Astrocyte of the spinal cord (primary cell): ENCODE measurements at regions not wholly inside any gene's neighbourhood (a gene's known extent, or its start where the extent isn't known, plus 50 kb on each side); places are given as distances from the start of the nearest gene placed in this dataset.

ENCODE experiments used
- DNase-seq: peaks from one replicate; pipeline ENCODE4 v3.0.0; 2011; ENCODE audit warnings: low read depth, low spot score
- H3K4me3 ChIP-seq: 2 replicates; pipeline ENCODE4 v1.5.1; 2011; ENCODE audit warnings: low read depth, mild to moderate bottlenecking, low read length, moderate library complexity
- in situ Hi-C: cut with HindIII; loops from 2 replicates; pipeline ENCODE4 v1.10.0; 2017; ENCODE audit warnings: low sequenced_read_pairs
- TF ChIP-seq, protein P1 (sequence below): IDR thresholded peaks from 2 replicates; pipeline ENCODE4 v1.5.1; 2012; ENCODE audit warnings: low read depth, mild to moderate bottlenecking, low read length, inconsistent platforms

DNA sequence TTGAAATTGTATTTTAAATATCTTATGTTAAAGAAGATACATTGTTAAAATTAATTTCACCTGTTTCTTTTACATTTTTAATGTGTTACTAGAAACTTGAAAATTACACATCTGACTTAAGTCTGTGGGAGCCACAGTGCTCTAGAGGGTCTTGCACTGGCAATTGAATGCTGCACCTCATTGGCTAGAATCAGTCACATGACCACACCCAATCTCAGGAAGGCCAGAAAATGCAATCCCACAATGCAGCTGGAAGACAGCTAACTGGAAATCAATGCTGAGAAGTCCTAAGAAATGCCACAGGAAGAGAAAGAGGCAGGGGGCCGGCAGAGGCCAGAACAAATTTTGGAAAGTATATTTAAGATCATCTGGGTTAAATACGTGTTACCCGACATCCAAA, 189.2 kb upstream of the POU3F3 start:
- DNase-seq = no peak
- no peak overlapping the region for H3K4me3 ChIP-seq
- in situ Hi-C loops = no loop called here
- TF ChIP-seq, protein P1, sequence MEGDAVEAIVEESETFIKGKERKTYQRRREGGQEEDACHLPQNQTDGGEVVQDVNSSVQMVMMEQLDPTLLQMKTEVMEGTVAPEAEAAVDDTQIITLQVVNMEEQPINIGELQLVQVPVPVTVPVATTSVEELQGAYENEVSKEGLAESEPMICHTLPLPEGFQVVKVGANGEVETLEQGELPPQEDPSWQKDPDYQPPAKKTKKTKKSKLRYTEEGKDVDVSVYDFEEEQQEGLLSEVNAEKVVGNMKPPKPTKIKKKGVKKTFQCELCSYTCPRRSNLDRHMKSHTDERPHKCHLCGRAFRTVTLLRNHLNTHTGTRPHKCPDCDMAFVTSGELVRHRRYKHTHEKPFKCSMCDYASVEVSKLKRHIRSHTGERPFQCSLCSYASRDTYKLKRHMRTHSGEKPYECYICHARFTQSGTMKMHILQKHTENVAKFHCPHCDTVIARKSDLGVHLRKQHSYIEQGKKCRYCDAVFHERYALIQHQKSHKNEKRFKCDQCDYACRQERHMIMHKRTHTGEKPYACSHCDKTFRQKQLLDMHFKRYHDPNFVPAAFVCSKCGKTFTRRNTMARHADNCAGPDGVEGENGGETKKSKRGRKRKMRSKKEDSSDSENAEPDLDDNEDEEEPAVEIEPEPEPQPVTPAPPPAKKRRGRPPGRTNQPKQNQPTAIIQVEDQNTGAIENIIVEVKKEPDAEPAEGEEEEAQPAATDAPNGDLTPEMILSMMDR = no peak

- H3K4me3 ChIP-seq = no peak overlapping the region
- in situ Hi-C loops = no loop called here
- TF ChIP-seq, protein P1 = no peak
- DNase-seq = no peak
Observed at GRCh38 chr2:104668631-104669030, 185.3 kb upstream of the POU3F3 start.

DNA sequence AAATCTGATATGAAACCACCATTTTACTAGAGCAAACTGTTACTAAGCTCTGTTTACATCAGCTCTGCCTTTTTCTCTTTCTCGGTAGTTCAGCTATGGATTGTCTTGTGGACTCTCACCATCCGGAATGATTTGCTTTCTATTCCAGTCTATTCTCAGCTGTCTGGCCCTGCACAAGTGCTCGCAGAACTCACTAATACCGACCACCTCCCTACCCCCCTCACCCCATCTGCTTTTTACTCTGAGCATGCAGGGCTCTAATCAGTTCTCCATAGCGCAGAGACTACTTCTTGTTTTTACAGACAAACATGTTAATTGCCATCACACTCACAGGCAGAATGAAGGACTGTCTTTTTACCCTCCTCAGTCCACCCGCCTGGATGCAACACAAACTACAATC, 180.7 kb upstream of the POU3F3 start:
- TF ChIP-seq, protein P1 = no peak
- H3K4me3 ChIP-seq = no peak overlapping the region
- in situ Hi-C loops = no loop called here
- DNase-seq = no peak

GRCh38 chr2:104678181-104678580, 175.7 kb upstream of the POU3F3 start:
- DNase-seq = no peak
- TF ChIP-seq, protein P1 = no peak
- H3K4me3 ChIP-seq = no peak overlapping the region
- in situ Hi-C loops = no loop called here

DNA sequence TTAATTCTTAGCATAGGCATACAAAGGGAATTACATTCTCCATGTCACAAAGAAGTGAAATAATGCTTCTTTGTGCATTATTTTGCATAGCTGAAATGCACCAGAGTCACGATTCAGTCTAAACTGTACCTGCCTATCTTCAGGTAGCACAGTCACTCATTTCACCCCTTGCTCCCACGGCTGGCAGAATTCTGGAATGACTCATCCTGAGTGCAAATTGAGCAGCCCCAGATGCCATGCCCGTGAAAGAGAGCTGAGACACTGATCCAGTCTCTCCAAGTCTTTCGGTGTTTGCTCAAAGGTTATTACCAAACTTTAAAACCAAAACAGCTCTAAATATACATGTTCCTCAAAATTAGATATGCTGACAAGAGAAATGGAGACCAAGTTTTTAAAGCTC, 168.3 kb upstream of the POU3F3 start:
- no peak for DNase-seq
- TF ChIP-seq, protein P1 = no peak
- H3K4me3 ChIP-seq = no peak overlapping the region
- in situ Hi-C loops = no loop called here

- DNase-seq = no peak
- no peak overlapping the region for H3K4me3 ChIP-seq
- in situ Hi-C loops = no loop called here
- TF ChIP-seq, protein P1 = no peak
Observed at GRCh38 chr2:104687147-104687546, 166.8 kb upstream of the POU3F3 start.

- no peak for DNase-seq
- H3K4me3 ChIP-seq = no peak overlapping the region
- TF ChIP-seq, protein P1 = no peak
- in situ Hi-C loops = no loop called here
Observed at GRCh38 chr2:104690255-104690984, 163.5 kb upstream of the POU3F3 start.
